GM12864 (cell line): ENCODE measurements at regions not wholly inside any gene's neighbourhood (a gene's known extent, or its start where the extent isn't known, plus 50 kb on each side); places are given as distances from the start of the nearest gene placed in this dataset.
"Not testable (repeated sequence)": the region's sequence is repeated elsewhere in the genome, so short reads cannot be mapped to it uniquely, and the experiment has no call there.

Experiments used
- DNase-seq: peaks from one replicate; pipeline ENCODE4 v3.0.0-alpha.2; 2011; ENCODE audit warnings: low read depth
- H3K4me3 ChIP-seq: 2 replicates; pipeline ENCODE4 v1.5.1; 2011; ENCODE audit warnings: mild to moderate bottlenecking, low read depth, low read length, control low read depth
- TF ChIP-seq, protein P1 (sequence below): IDR thresholded peaks from 2 replicates; pipeline ENCODE4 v1.5.1; 2011; ENCODE audit warnings: low read depth, mild to moderate bottlenecking, moderate library complexity, low read length, control low read depth, inconsistent platforms; ENCODE audit errors: missing control alignments

GRCh38 chr4:153884325-153884724, 95.4 kb upstream of the SFRP2 start:
- no peak overlapping the region for H3K4me3 ChIP-seq
- TF ChIP-seq, protein P1, sequence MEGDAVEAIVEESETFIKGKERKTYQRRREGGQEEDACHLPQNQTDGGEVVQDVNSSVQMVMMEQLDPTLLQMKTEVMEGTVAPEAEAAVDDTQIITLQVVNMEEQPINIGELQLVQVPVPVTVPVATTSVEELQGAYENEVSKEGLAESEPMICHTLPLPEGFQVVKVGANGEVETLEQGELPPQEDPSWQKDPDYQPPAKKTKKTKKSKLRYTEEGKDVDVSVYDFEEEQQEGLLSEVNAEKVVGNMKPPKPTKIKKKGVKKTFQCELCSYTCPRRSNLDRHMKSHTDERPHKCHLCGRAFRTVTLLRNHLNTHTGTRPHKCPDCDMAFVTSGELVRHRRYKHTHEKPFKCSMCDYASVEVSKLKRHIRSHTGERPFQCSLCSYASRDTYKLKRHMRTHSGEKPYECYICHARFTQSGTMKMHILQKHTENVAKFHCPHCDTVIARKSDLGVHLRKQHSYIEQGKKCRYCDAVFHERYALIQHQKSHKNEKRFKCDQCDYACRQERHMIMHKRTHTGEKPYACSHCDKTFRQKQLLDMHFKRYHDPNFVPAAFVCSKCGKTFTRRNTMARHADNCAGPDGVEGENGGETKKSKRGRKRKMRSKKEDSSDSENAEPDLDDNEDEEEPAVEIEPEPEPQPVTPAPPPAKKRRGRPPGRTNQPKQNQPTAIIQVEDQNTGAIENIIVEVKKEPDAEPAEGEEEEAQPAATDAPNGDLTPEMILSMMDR = no peak
- no peak for DNase-seq

GRCh38 chr4:153880983-153881382, 92.1 kb upstream of the SFRP2 start:
- no peak overlapping the region for H3K4me3 ChIP-seq
- DNase-seq = no peak
- TF ChIP-seq, protein P1 = no peak

GRCh38 chr4:153877898-153878297, 89.0 kb upstream of the SFRP2 start:
- TF ChIP-seq, protein P1 = no peak
- DNase-seq = no peak

GRCh38 chr4:153873741-153874140, 84.9 kb upstream of the SFRP2 start:
- H3K4me3 ChIP-seq = no peak overlapping the region
- no peak for DNase-seq
- TF ChIP-seq, protein P1 = no peak

More at GRCh38 chr4:153877898-153878297, 89.0 kb upstream of the SFRP2 start:
- H3K4me3 ChIP-seq = no peak overlapping the region

- DNase-seq, H3K4me3 ChIP-seq: not testable (repeated sequence)
These were observed 77.9 kb upstream of the SFRP2 start for GRCh38 chr4:153866766-153867165.

DNA sequence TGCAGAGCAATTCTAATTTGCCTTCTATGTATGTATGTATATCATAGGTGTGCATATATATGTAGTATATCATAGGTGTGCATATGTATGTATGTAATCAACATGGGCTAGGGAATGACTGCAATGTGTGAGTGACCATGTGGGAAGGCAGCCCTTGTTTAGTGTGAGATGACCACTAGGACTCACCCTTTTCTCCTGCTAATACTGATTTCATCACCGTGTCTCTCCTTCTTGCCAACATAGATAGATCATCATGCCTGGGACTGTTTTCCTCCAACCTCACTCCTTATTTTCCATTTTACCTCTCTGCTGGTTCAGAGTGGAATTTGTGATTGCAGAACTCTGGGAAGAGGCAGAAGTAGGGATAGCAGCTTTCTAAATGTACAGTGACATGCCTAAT, 63.6 kb upstream of the SFRP2 start:
- TF ChIP-seq, protein P1 = no peak
- no peak for DNase-seq
- H3K4me3 ChIP-seq = no peak overlapping the region

GRCh38 chr4:153850533-153851280, 61.8 kb upstream of the SFRP2 start:
- TF ChIP-seq, protein P1 = no peak
- H3K4me3 ChIP-seq = no peak overlapping the region
- DNase-seq = no peak
